ENCODE measurements at regions not wholly inside any gene's neighbourhood (a gene's known extent, or its start where the extent isn't known, plus 50 kb on each side); places are given as distances from the start of the nearest gene placed in this dataset.
A peak's percentile ranks its signal among the peaks of the same experiment; 100 is the strongest.

GRCh38 chr21:45338311-45339017 lies 50.8 kb upstream of the POFUT2 start:
- ATAC-seq, result no peak
- intact Hi-C loops (cut with DNase I), result no loop called here
- DNase-seq (ENCODE audit: low spot score), result peak; percentile 44

DNA sequence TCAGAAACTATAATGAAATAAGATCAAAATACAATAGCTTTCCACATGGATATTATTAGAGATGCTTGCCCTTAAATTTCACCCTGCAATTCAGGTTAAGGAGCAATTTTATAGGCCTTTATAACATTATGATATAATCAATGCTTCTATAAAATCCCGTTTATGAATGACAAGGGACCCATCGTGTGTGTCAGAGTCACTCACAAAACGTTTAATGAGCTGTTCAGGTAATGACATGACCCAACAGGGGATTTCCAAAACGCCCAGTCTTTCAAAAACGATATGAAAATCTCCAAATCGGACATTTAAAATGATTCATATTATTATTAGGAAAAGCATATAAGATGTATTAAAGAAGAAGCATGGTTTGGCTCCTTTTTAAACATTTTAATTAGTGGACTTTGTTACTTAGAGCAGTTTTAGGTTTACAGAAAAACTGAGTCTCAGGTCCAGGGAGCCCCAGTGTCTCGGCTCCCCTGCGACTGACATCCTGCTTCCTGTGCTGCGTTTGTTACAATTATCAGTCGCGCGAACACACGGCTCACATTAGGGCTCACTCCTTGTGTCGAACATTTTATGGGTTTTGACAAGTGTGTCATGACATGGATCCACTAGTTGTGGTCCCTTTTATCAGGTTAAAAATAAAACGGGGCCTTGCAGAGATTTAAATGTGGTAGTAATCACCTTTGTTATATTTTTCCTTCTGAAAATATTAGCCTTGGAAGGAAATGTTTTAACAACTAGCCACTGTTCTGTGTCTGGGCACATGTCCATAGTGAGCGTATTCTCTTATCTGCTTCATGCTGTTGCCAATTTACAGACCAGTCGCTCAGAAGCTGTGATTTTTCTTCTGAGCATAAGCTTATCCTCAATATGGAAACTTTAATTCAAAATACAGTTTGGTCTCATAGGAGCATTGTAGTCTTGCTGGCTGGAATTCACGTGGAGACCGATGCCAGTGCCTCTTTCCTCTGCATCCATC lies 52.0 kb upstream of the POFUT2 start:
- intact Hi-C loops (cut with DNase I), result no loop called here
- DNase-seq (ENCODE audit: low spot score) (no peak), ATAC-seq (peak; percentile 49)

DNA sequence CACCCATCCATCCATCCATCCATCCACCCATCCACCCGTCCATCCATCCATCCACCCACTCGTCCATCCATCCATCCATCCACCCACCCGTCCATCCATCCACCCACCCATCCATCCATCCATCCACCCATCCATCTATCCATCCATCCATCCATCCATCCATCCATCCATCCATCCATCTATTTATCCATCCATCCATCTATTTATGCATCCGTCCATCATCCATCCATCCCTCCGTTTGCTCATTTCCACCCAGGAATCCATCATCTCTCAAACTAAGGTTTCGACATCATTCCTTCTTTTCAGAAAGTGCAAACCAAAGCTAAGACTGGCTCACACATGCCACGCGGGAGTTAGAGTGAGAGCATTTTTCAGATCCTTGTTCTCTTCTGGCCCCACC lies 52.8 kb upstream of the POFUT2 start:
- DNase-seq (ENCODE audit: low spot score) (no peak), ATAC-seq (no peak)
- intact Hi-C loops (cut with DNase I), result no loop called here

DNA sequence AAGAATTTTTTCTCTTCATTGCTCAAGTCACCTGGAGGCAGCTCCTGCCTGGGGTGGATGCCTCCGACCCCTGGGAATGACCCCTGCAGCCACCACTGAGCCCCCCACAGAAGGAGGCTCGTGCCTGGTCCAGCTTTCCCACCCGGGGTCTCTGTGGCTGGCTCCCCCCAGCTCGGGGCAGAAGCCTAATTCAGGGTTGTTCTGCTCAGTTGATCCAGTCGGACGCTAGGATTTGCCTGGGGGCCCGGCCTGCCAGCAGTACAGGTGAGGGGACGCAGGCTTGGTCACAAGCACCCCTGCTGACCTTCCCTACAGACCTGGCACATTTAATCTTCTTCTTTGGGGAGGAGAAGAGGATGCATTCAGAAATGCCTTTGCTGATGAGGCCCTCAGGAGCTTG lies 53.6 kb upstream of the POFUT2 start:
- ATAC-seq, result no peak
- DNase-seq (ENCODE audit: low spot score), result no peak

DNA sequence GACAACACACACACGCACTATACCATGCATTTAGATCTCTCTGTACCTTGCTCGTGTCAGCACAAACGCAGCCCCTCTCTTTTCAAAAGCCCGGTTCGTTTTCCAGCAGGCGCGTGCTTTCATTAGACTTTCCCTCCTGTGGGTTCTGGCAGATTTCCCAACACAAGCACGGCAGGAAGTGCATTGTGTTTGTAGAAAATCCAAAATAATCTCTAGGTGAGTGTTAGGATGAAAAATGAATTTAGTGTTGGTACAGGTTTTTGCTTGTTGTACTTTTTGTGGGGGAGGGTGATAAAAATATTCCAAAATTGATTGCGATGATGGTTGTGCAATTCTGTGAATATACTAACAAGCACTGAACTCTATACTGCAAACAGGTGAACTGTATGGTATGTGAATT lies 54.1 kb upstream of the POFUT2 start:
- DNase-seq (ENCODE audit: low spot score) (no peak), ATAC-seq (no peak)
- intact Hi-C loops (cut with DNase I), result no loop called here

More for the DNA sequence above, 53.6 kb upstream of the POFUT2 start:
- intact Hi-C loops (cut with DNase I), result no loop called here

DNA sequence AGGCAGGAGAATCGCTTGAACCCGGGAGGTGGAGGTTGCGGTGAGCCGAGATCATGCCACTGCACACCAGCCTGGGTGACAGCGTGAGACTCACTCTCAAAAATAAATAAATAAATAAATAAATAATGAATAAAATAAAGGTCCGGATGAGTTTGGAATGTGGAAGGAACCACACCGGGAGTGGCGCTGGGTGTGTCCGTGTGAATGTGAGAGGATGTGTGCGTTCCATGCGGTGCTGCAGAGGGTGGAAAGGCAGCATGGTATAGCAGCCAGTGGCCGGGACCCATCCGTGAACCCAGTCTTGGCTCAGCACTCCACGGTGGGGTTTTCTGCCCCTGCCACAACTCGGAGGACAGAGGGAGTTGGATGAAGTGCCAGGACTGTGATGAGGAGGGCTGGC lies 56.2 kb upstream of the POFUT2 start:
- DNase-seq (ENCODE audit: low spot score), result no peak
- no peak for ATAC-seq
- intact Hi-C loops (cut with DNase I), result no loop called here

- intact Hi-C loops (cut with DNase I), result no loop called here
- ATAC-seq, result no peak
These were observed 56.9 kb upstream of the POFUT2 start for GRCh38 chr21:45344576-45344975.

DNA sequence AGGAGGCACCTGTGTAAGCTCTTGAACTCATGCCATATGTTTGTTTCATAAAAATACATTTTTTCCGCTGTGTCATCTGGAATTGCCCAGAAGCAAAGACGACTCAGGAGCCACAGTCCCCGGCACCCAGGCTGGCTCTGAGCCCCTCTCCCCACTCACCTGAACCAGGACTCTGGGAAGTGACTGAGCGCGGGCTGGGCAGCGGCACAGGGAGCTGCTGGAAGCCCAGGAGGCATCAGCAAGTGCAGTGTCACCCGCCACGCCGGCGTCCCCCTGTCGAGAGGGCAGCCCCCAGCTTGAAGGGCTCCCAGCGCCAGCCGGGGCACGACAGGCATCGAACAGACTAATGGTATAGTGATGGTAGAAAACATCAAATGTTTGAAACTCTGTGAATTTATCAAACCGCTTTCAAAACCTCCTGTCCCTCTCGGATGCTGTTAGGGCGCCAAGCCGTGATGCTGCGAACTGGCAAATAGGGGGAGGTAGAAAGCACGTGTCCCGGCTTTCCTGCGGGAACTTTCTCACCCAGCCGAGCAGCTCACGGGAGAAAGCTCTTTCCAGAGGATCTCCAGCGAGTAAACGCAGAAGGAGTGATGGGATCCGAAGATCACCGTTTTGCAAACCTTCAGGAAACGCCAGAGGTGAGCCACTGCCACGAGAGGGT lies 57.8 kb upstream of the COL18A1 start:
- DNase-seq (ENCODE audit: low spot score) (no peak), ATAC-seq (no peak)

More at GRCh38 chr21:45344576-45344975, 56.9 kb upstream of the POFUT2 start:
- no peak for DNase-seq (ENCODE audit: low spot score)

DNA sequence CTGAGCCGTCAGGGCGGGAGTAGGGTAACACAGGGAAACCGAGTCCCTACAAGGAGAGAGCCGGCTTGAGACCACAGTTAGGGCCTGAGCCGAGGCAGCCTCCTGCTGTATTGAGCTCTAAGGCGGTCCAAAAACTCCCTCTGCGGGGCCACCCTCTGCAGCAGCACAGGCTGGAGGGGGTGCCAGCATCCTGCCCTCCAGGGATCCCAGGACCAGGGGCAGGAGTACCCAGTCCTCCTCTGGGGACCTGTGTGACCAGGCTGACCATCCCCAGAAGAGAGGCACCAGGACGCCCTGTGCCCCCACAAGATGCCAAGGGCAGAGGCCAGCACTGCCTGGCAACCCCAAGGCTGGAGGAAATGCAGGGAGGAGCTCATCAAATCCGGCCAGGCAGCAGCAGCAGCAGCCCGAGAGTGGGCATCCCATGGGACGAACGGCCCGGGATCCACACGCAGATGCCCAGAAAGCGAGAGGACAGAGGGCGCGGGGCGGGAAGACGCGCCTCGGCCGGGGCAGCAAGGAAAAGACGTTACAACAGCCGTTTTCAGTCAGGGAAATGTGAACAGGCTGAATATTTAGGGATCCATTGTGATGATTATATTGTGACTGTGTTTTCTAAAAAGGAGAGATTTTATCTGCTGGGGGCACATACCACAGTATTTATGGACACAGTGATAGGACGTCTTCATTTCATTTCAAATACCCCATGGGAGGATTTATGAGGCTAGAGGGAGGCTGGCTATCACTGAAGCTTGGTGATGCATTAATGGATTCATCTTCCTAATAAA lies 57.1 kb upstream of the COL18A1 start:
- no peak for ATAC-seq
- intact Hi-C loops (cut with DNase I), result no loop called here
- no peak for DNase-seq (ENCODE audit: low spot score)

More for the DNA sequence above, 57.8 kb upstream of the COL18A1 start:
- intact Hi-C loops (cut with DNase I), result no loop called here

DNA sequence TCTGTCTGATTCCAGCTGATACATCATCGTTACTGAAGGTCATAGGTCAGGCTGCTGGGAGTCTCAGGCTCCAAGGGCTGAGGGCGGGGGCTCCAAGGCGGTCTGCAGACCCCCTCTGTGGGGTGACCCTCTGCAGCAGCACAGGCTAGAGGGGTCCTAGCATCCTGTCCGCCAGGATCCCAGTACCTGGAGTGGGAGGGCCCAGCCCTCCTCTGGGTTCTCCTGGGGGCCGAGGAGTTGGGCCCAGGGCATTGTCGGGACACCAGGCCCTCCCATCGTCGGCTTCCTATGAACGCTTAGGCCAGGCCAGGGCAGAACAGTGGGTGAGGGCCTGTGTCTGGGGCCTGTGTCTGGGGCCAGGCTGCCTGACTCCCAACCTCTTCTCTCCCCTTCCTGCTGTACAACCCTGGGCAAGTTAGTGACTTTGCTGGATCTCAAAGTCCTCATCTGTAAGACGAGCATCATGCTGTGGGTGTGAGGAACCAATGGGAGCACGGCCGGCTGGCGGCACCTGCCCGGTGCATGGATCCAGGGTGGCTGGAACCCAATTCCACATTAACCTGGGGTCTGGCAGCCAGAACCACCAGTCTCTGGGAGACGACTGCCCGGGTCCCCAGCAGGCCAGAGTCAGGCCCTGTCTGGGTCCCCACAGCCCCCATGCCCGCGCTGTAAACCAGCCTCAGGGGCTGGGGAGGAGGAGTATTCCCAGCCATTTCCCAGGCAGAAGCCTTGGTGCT lies 56.2 kb upstream of the COL18A1 start:
- ATAC-seq (peak; percentile 6), DNase-seq (ENCODE audit: low spot score) (no peak)
- intact Hi-C loops (cut with DNase I), result no loop called here

DNA sequence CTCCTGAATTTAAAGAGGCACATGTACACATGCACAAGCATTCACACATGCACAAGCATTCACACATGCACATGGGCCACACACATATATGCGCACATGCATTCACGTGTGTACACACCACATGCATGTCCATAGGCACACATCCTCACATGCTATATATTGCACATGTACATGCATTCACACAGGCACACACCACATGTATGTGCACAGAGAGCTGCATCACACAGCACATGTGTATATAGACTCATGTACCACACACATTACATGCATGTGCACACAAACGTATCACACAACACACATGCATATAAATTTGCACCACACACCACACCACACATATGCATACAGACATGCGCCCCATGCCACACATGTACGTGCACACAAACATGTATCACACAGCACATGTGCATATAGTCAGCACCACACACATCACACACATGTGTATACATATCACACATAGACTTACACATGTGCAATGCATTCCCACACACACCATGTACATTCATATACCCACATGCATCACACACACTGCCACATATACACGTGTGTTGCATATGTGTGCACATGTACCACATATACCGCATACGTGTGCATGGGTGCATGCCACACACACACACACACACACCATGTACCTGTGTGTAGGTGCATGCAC lies 54.6 kb upstream of the COL18A1 start:
- intact Hi-C loops (cut with DNase I), result no loop called here
- ATAC-seq, result no peak
- DNase-seq (ENCODE audit: low spot score), result no peak

- DNase-seq (ENCODE audit: low spot score), result no peak
- intact Hi-C loops (cut with DNase I), result no loop called here
- no peak for ATAC-seq
These were observed 53.9 kb upstream of the COL18A1 start for GRCh38 chr21:45351061-45351460.

- DNase-seq (ENCODE audit: low spot score), result no peak
- no peak for ATAC-seq
- intact Hi-C loops (cut with DNase I), result no loop called here
These were observed 53.3 kb upstream of the COL18A1 start for GRCh38 chr21:45351526-45352275.

- intact Hi-C loops (cut with DNase I), result no loop called here
- no peak for DNase-seq (ENCODE audit: low spot score)
- ATAC-seq, result no peak
These were observed 52.3 kb upstream of the COL18A1 start for GRCh38 chr21:45352621-45353139.

GRCh38 chr21:45353200-45353599 lies 51.8 kb upstream of the COL18A1 start:
- ATAC-seq, result peak; percentile 7
- intact Hi-C loops (cut with DNase I), result no loop called here
- no peak for DNase-seq (ENCODE audit: low spot score)

GRCh38 chr21:45354970-45355369 lies 50.0 kb upstream of the COL18A1 start:
- intact Hi-C loops (cut with DNase I), result no loop called here
- DNase-seq (ENCODE audit: low spot score), result no peak

More at GRCh38 chr21:45354970-45355369, 50.0 kb upstream of the COL18A1 start:
- ATAC-seq, result no peak
